C4-2B (cell line): ENCODE measurements at regions not wholly inside any gene's neighbourhood (a gene's known extent, or its start where the extent isn't known, plus 50 kb on each side); places are given as distances from the start of the nearest gene placed in this dataset.

Source experiments
- CTCF ChIP-seq: fragments of 450-650 bp; conservative IDR thresholded peaks from 2 replicates; pipeline ENCODE4 v1.5.1; 2017; ENCODE audit warnings: mild to moderate bottlenecking
- ZFX ChIP-seq: fragments of 450-650 bp; IDR thresholded peaks from 2 replicates; pipeline ENCODE4 v1.6.1; 2017

- TF ChIP-seq CTCF (no peak), ZFX (no peak)
Measured at GRCh38 chrX:6761251-6761650, 226.3 kb upstream of the VCX3A start.
